Fibroblast of the conjunctiva (primary cell): ENCODE measurements at regions not wholly inside any gene's neighbourhood (a gene's known extent, or its start where the extent isn't known, plus 50 kb on each side); places are given as distances from the start of the nearest gene placed in this dataset.
"Not testable (repeated sequence)": the region's sequence is repeated elsewhere in the genome, so short reads cannot be mapped to it uniquely, and the experiment has no call there.

Source experiments
- DNase-seq: peaks from one replicate; pipeline ENCODE4 v3.0.0-alpha.2; 2010; ENCODE audit warnings: low read depth

- no peak for DNase-seq
These were observed 252.4 kb downstream of the ZIC4 start for GRCh38 chr3:147153830-147154539.

- no peak for DNase-seq
These were observed 253.9 kb downstream of the ZIC4 start for GRCh38 chr3:147152476-147152875.

- no peak for DNase-seq
These were observed 264.6 kb downstream of the ZIC4 start for GRCh38 chr3:147141516-147142288.

GRCh38 chr3:147139341-147139740 is 267.0 kb downstream of the ZIC4 start:
- DNase-seq: no peak

- DNase-seq: no peak
These were observed 274.2 kb downstream of the ZIC4 start for GRCh38 chr3:147132168-147132567.

GRCh38 chr3:147130461-147130860 is 275.9 kb downstream of the ZIC4 start:
- DNase-seq: no peak

- DNase-seq: no peak
These were observed 276.7 kb downstream of the ZIC4 start for GRCh38 chr3:147129665-147130064.

GRCh38 chr3:147122350-147122749 is 284.0 kb downstream of the ZIC4 start:
- DNase-seq: no peak

GRCh38 chr3:147119989-147120388 is 286.4 kb downstream of the ZIC4 start:
- DNase-seq: peak; percentile 13

GRCh38 chr3:147119346-147119745 is 287.0 kb downstream of the ZIC4 start:
- peak; percentile 3 for DNase-seq

GRCh38 chr3:147118611-147119010 is 287.7 kb downstream of the ZIC4 start:
- no peak for DNase-seq

GRCh38 chr3:147117631-147118030 is 288.7 kb downstream of the ZIC4 start:
- DNase-seq: no peak

- peak; percentile 71 for DNase-seq
These were observed 292.9 kb downstream of the ZIC4 start for GRCh38 chr3:147113293-147114044.

GRCh38 chr3:147099076-147099475 is 307.3 kb downstream of the ZIC4 start:
- DNase-seq: no peak

GRCh38 chr3:147090461-147090860 is 315.9 kb downstream of the ZIC4 start:
- no peak for DNase-seq

- DNase-seq: no peak
These were observed 317.1 kb downstream of the ZIC4 start for GRCh38 chr3:147089286-147089685.

GRCh38 chr3:147059500-147059899 is 346.8 kb downstream of the ZIC4 start:
- DNase-seq: not testable (repeated sequence)

- no peak for DNase-seq
These were observed 356.5 kb downstream of the ZIC4 start for GRCh38 chr3:147049821-147050220.

- no peak for DNase-seq
These were observed 357.0 kb downstream of the ZIC4 start for GRCh38 chr3:147049305-147049704.

- DNase-seq: no peak
These were observed 359.4 kb downstream of the ZIC4 start for GRCh38 chr3:147046916-147047315.

GRCh38 chr3:147038481-147038880 is 367.9 kb downstream of the ZIC4 start:
- no peak for DNase-seq

GRCh38 chr3:147034359-147034758 is 372.0 kb downstream of the ZIC4 start:
- DNase-seq: no peak

GRCh38 chr3:147030274-147030673 is 376.1 kb downstream of the ZIC4 start:
- no peak for DNase-seq
